Smooth muscle cell of the brain vasculature (primary cell): ENCODE measurements at regions not wholly inside any gene's neighbourhood (a gene's known extent, or its start where the extent isn't known, plus 50 kb on each side); places are given as distances from the start of the nearest gene placed in this dataset.

Experiments used
- DNase-seq: peaks from one replicate; pipeline ENCODE4 v3.0.0-alpha.2; 2012; ENCODE audit warnings: low read depth, low spot score

DNA sequence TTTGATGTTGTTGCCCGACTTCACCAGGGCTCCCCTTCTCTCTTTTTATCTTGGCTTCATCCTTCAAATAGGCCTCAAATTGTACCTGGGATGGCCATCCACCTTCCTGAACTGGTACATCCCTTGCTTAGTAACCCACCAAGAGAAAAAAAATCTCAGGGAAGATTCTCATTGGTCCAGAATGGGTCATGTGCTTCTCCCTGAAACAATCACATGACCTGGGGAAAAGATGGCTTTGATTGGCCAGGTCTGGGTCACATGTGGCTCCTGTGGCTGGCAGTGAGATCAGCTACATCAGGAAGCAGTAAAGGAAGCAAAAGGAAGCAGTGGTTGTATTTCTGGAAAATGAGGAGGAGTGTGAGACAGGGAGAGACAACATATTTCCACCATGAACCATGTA is 540.2 kb downstream of the MIAT start:
- no peak for DNase-seq

DNA sequence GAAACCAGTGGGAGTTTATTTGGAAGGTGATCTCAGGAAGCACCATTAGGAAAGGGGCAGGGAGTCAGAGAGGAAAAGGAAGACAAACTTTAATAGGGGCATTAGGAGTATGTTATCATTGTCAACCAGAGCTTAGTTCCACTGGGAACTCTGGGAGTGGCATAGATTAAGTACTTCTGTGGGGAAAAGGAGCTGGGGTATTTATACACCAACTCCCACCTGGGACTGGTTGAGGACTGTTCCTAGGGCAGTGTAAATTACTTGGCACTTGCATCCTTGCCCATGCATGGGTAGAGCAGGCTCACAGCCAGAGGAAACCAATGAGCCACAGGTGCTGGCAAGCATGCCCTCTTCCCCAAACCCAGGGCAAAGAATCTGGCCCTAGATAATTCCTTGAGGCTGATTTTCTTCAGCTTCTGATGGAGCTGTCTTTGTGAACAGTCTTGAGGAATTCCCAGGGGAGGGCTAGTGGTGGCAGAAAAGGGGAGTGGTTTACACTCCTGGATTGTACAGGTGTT is 541.2 kb downstream of the MIAT start:
- DNase-seq, result no peak

DNA sequence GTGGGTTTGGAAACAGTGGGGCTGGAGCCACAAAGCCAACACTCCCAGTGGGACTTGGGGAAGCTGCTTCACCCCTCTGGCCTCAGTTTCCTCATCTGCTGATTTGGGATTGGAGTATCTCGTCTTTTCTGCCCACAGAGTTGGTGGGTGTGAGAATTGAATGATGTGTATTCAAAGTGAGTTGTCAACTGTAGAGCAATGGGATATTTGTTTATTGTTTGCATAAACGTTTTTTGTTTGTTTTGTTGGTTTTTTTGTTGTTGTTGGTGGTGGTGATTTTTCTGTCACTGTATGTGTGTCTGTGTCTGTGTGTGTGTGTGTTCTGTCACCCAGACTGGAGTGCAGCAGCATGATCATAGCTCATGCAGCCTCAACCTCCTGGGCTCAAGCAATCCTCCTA is 542.0 kb downstream of the MIAT start:
- DNase-seq, result no peak

DNA sequence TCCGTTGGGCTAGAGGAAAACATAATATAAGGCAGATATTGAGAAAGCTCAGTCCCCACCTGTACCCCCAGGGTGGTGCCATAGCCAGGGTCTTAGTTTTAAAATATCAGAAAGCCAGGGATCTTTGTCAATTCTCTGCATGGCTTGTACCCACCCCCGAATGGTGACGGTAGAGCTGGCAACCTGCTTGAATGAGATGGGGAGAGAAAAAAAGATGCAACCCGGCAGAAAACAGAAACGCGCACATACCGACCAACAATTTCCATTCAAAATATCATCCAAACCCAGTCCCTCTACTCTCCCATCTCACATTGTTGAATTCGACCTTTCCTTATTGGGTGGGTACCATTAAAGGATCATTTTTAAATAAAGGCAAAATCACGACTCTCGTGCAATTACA is 543.9 kb downstream of the MIAT start:
- no peak for DNase-seq

DNA sequence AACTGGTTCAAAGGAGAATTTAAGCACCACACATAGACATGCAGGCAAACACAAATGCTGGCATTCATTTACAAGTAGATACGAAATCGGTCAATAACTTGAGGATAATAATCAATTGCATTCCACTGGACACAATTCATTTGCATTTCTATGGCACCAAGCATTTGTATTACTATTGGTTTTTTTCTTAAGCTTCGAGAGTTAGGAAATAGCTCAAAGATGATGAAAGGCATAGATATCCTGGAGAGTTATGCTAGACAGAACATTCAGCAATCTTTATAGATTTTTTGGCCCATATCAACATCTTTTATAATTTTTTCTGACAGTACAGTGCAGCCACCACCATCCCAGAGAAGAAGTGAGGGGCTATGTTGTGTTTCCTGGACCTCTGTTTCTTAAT is 544.4 kb downstream of the MIAT start:
- DNase-seq, result no peak

DNA sequence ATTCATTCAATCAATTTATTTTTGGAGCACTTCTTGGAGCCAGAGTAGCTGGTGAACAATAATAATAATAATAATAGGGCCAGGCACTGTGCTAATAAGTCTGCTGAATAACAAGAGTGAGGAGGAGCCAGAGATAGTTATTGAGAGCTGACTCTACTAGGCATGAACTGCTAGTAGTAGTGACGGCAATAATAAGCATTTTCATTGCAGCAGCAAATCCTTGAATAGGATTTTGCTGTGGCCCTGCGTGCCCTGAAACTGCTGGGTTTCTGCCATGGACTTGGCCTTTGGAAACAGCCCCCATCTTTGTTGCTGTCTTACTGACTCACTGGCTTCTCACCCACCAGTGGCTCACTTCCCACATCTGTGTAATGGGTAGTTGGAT is 545.9 kb downstream of the MIAT start:
- no peak for DNase-seq

DNA sequence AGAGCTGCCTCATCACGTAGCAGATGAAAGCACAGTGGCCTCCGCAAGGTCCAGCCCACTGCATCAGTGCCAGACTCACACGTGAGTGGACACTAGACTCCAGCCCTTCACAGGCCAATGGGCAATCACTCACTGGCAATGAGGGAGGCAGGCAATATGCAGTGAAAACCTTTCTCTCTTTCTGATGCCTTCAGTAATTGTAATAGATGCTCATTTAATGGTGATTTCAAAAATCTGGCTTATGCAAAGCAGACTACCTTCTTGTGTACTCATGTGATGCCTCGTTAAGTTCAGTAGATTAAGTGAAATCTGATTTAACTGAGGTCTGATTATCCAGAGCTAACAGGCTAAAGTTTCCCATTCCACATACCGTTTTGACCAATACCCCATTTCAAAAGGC is 546.9 kb downstream of the MIAT start:
- no peak for DNase-seq

DNA sequence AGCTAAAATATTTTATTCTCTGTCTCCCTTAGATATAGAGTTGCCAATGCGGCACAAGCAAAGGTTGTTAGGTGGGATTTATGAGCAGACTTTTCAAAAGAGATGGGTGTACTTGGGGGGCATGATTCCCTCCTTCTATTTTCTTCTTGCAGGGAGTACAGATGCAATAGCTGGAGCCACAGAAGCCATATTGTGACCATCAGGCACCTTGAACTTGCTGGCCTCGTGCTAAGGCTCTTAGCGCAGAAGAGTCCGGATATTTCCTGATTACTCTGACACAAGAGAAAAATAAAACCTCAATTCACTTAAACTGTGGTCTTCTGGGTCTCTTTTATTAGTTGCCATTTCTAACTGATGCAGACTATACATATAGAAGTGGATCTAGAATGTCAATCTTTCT is 547.4 kb downstream of the MIAT start:
- DNase-seq, result no peak

DNA sequence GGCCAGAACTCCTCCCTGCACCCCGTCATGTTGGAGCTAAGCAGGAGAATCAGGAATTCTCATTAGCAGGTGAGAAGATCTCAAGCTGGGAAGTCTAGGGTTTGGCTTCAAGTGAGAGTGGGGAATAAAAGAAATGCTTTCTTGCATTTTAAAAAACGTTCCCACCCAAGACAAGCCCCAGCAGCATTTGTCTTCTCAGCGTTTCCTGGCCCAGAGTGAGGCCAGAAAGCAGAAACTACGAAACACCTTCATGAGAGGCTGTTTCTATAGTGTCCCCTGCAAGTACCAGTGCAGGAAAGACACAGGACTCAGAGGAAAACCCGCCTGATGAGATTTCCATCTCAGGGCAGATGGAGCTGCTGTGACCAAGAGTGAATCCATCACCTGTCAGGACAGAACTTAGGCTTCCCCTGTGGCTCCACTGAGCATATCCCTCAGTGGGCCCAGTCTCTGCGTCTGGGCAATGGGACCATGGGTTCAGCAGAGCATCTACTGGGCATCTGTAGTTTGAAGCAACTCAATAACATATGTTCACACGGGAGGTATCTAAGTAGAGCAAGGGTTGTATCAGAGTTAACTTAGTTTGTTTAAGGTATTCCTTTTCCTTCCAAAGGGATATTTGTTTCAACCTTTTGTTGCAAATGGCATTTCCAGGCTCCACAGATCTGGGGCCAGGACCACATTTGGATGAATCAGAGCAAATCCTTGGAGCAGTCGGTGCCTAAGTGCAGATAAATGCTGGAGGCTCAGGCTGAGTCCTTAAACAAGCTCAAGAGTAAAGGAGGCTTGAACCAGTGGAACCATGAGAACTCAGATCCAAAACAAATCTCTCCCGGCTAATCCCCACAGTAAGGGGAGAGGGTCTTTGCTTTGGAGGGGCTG is 548.3 kb downstream of the MIAT start:
- no peak for DNase-seq

DNA sequence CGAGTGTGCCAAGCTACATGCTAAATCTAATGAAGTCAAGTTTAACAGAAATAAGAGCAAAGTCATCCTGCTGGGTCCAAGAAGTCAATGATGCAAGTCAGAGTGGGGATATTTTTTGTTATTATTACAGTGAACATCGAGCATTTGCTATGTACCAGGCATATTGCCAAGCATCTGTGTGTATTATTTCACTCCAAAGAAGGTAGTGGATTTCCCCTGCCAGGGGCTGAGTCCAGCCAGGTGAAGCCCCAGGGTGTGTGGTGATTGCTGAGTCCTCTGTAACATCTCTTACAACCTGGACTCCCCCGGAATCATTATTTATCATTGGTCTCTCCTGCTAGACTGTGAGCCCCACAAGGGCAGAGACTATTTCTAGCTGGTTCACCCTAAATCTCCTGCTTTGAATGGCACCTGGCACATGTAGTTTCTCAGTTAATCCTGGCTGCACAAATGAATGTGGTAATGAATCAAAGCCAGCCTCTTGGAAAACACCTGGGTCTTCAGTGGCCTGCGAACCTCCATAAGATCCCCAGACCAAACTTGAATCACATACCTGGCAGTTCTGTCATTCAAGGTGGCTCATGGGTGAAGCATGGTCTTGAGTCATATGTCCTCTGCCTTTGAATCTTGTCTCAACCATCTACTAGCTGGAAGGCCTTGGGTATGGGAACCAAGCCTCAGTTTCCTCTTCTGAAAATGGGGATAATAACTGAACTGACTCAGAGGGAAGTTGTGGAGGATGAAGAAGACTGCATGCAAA is 549.2 kb downstream of the MIAT start:
- DNase-seq, result no peak

DNA sequence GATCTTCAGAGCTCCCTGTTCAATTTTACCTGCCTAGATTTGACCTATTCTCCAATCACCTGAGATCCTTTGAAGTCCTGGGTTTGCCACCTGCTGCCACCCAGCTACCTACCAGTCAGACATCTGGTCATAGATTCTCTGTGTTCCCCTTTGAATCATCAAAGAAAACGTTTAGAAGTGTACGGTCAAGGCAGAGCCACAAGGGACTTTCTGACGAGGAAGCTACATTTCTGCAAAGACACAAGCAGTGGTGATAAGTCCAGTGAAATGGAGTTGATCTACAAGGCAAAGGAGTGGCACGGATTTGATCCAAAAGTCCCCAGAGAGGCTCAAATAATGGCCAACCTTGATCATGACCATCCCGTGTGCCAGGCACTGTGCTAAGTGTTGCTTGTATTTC is 549.9 kb downstream of the MIAT start:
- no peak for DNase-seq

DNA sequence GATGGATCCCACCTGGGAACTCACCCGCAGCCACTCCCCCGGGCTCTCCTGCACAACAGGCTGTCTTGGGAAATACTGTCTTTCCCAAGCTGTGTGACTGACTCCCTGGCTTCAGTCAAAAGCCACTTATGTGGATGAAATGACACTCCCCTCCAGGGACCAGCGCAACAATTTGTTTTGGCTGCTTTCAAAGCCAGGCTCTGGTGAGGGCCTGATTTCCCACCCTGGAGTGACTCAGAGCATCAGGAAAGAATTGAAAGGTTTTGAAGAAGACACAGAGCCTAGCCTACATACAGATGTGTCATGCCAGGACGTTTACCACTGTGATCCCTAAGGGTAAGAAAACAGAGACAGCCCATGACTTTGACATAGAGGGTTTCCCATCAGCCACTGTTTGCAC is 550.5 kb downstream of the MIAT start:
- DNase-seq, result no peak

DNA sequence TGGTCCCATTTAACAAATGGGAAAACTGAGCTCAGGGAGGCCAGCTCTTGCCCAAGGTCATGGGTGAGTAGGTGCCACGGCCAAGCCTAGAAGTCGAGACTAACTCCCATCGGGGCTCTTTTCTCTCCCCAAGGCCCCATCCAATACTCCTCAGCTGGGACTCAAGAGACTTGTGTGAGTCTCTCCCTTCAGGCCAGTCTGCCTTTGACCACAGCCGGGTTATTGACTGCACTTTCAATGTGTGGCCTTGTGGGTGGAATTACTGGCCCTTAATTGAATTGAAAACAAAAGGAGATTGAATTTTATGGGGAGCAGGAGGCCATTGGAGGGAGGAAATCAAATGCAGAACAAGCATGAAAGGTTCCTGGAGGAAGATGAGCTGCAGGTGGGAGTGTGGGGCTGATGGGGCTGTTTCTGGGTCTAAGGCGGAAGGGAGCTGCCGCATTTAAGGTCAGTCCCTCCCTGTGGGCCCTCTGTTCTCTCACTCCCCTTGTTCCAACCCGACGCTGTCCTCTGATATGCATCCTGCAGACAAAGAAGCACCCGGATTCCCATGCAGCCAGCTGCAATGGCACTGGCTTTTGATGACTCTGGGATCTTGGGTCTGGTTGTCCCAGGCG is 552.8 kb downstream of the MIAT start:
- DNase-seq, result no peak

DNA sequence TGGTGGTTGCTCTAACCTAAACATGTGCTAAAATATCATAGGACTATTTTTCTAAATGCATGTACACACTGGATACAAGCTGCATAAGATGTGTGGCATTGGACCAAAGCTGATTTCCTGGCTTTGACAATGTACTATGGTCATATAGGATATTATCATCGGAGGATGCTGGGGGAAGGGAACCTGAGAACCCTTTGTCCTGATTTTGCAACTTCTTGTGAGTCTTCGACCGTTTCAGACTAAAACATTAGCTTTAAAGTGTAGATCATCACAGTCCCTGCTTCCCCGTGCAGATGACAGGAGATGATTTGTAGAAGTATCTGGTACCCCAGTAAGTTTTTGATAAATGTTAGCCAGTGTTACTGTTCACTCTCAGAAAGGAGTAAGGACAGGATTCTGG is 554.7 kb downstream of the MIAT start:
- DNase-seq, result no peak

DNA sequence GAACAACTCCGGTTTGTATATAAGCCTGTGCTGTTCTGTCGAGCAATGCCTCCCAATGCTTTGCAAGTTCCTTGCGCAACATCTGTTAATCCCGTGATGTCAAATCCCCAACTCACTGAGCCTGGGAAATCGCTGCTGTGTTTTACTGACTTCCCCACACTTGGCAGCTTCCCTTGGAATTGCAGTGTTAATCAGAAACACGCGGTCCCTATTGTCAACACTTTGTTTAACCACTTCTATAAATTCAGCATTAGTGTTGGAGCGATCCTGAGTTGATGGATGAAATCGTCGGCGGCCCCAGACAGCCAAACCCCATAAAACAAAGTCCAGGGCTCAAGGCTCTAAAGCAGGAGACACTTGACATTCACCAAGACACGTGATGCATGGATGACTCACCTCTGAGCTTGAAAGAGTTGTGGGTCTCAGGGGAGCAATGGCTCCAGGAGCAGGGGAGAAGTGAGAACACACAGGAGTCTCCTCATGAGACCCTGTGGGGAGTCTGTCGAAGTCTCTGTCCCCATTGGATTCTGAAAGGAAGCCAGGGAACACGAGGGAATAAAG is 555.3 kb downstream of the MIAT start:
- DNase-seq, result peak; percentile 84

DNA sequence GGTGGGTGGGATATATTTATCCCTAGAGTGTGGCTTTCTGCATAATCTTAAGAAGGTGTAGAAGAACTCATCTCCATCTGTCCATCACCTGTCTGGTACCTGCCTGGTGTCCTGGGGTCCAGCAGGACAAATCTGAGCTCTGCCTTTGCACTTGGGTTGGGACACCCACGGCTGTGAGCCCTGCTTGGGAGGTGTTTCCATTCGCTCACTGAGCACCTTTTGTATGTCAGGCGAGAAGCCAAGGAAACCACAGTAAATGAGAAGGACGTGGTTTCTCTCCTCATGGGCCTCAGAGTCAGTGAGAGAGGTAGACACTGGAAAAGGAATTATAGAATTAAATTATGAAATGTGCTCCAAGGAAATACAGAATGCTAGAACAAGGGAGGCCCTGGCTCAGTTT is 555.9 kb downstream of the MIAT start:
- no peak for DNase-seq

DNA sequence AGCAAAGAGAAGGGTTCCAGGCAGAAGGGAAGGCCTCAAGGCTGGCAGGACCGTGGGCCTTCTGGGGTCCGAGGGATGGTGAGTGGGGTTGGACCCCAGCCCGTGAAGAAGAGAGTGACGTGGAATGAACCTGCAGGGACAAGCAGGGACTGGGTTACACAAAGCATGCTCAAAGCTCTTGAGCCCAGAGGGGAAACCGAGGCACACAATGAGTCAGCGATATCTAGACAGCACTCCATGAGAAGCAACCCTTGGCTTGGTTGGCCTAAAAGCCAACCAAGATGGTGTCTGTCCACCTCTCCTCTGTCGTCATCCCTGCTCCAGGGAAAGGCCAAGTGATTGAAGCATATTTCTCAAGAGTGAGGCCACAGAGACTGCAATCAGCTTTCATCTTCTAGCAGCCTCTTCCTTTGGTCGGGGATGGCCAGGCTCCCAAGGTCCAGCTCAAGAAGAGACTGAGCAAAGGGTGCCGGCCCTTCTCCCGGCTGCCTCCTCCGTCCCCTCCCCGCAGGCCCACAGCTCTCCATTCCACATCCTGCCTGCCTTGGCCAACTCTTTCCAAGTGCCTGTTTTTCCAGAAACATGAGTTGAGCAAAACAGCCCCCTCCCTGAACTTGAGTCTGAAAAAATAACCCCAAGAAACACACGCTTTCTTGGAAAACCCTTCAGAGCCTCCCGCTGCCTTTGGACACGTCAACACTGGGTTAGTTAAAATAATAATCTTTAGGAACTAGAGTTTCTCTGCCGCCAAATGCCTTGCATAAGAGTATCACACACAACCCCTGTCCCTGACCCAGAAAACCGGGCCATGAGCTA is 556.6 kb downstream of the MIAT start:
- DNase-seq, result peak; percentile 92

DNA sequence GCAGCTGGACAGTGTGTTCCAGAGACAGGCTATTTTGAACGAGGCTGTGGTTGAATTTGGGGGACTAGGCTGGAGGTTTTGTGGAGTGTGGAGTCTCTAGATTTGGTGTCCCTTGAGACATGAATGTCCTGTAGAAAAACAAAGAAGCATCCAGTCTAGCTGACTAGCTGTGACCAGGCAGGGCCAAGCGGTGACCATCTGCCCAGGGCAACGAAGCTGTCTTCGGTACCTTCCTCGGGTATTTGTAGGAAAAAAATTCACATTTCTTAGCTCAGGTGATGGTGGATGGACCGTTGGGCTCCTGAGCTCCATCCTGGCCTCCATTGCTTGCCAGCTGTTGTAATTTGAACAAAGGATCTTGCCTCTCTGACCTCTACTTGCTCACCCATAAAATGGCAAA is 557.3 kb downstream of the MIAT start:
- DNase-seq, result no peak

DNA sequence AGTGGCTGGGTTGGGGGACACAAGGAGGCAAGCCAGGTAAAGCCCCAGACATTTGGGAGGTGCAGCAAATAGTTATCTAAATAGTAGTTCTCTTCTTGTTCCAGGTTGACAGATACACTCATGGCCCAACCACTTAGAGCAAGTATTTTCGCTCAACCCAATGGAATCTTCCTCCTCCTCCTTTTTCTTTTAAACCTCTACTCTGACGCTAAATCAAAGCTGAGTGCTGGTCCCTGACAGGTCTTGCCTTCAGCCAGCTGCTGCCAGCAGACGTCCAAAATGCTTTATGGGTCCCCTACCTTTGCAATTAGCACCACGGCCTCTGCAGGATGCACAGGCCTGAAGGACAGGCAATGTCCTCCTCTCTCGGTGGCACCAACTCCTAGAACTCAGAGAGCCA is 558.5 kb downstream of the MIAT start:
- DNase-seq, result no peak

DNA sequence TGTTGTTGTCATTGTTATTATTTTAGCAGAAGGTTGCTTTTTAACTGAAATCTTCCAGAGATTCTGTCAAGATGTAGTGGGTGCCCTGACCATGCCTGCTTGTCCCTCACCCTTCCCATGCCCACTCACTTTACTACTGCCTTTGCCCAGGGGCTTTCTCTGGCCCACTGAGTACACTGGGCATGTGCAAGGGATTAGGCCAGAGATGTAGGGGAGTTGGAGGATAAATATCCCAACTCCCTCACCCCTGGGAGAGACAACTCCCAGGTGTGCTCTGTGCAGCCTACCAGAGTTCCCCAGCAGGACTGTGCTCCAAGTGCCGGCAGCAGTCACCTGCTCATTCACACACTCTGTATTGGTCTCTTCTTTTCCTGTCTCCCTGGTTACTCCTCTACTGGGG is 559.1 kb downstream of the MIAT start:
- DNase-seq, result no peak

DNA sequence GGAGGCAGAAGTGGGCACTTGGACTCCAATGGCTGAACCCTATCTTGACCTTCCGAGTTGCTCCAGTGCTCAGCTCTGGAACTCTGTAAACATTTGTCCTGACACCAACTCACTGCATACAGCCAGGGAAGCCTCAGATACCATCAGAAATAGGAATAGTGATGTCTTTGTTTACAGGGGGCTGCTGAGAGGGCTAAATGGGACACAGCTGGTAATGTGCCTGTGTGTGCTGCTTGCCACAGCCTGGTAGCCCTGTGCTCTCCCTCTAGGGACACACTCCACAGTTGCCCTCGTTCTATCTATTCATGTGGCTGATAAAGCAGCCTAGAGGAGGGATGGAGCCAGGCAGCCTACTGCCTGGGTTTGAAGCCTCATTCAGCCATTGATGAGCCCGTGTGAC is 559.8 kb downstream of the MIAT start:
- DNase-seq, result no peak
